GM23338 (cell line): ENCODE measurements at regions not wholly inside any gene's neighbourhood (a gene's known extent, or its start where the extent isn't known, plus 50 kb on each side); places are given as distances from the start of the nearest gene placed in this dataset.

Source experiments
- ATAC-seq: fragments of 200-7000 bp; cut with Tn5 transposase; 3 replicates; pipeline ENCODE4 v1.9.1; 2020
- DNase-seq: peaks from one replicate; pipeline ENCODE4 v3.0.0-alpha.2; 2015; ENCODE audit warnings: low spot score
- H2AFZ ChIP-seq: fragments of 200-600 bp; sonication (generic); 2 replicates; pipeline ENCODE4 v1.8.0; 2016; ENCODE audit warnings: antibody characterized with exemption, mild to moderate bottlenecking, moderate library complexity
- H3F3A ChIP-seq: fragments of 200-600 bp; sonication (generic); replicated peaks from 2 replicates; pipeline ENCODE4 v1.8.0; 2017; ENCODE audit warnings: antibody characterized with exemption, mixed run types, low read depth
- H3K27ac ChIP-seq: fragments of 200-600 bp; sonication (generic); 2 replicates; pipeline ENCODE4 v1.6.1; 2016; ENCODE audit warnings: low read depth
- H3K27me3 ChIP-seq: fragments of 200-600 bp; sonication (generic); 2 replicates; pipeline ENCODE4 v1.8.0; 2016; ENCODE audit warnings: mild to moderate bottlenecking, mixed run types, moderate library complexity; ENCODE audit not compliant: insufficient read depth
- H3K36me3 ChIP-seq: fragments of 200-600 bp; sonication (generic); 2 replicates; pipeline ENCODE4 v1.8.0; 2016; ENCODE audit warnings: mild to moderate bottlenecking; ENCODE audit not compliant: insufficient read depth
- H3K4me1 ChIP-seq: fragments of 200-600 bp; sonication (generic); 2 replicates; pipeline ENCODE4 v1.8.0; 2016; ENCODE audit warnings: mild to moderate bottlenecking, moderate library complexity; ENCODE audit not compliant: insufficient read depth
- H3K4me2 ChIP-seq: fragments of 200-600 bp; sonication (generic); 2 replicates; pipeline ENCODE4 v1.7.1; 2017; ENCODE audit warnings: mixed run types
- H3K4me3 ChIP-seq: fragments of 200-600 bp; sonication (generic); 2 replicates; pipeline ENCODE4 v1.6.1; 2016; ENCODE audit warnings: mixed run types
- H3K79me2 ChIP-seq: fragments of 200-600 bp; sonication (generic); replicated peaks from 2 replicates; pipeline ENCODE4 v1.8.0; 2017; ENCODE audit warnings: mild to moderate bottlenecking; ENCODE audit not compliant: insufficient read depth
- H3K9me2 ChIP-seq: fragments of 200-600 bp; sonication (generic); 2 replicates; pipeline ENCODE4 v1.8.0; 2017; ENCODE audit not compliant: insufficient read depth
- H4K20me1 ChIP-seq: fragments of 200-600 bp; sonication (generic); replicated peaks from 2 replicates; pipeline ENCODE4 v1.8.0; 2017; ENCODE audit warnings: mild to moderate bottlenecking; ENCODE audit not compliant: insufficient read depth
- H3K27ac Mint-ChIP-seq: 2 replicates; pipeline ENCODE4 v1.8.0; 2020; ENCODE audit warnings: inconsistent platforms, mild to moderate bottlenecking, moderate library complexity, mixed read lengths
- H3K27me3 Mint-ChIP-seq: 3 replicates; pipeline ENCODE4 v1.8.0; 2022; ENCODE audit warnings: low read depth, mild to moderate bottlenecking, moderate library complexity, mixed read lengths, inconsistent platforms; ENCODE audit not compliant: insufficient read depth, poor library complexity
- H3K36me3 Mint-ChIP-seq: 3 replicates; pipeline ENCODE4 v1.8.0; 2021; ENCODE audit warnings: low read depth, mild to moderate bottlenecking, inconsistent platforms, moderate library complexity, mixed read lengths
- H3K4me1 Mint-ChIP-seq: 3 replicates; pipeline ENCODE4 v1.8.0; 2020; ENCODE audit warnings: mild to moderate bottlenecking, inconsistent platforms, mixed read lengths
- H3K4me3 Mint-ChIP-seq: 3 replicates; pipeline ENCODE4 v1.8.0; 2021; ENCODE audit warnings: moderate library complexity, mild to moderate bottlenecking, inconsistent platforms, mixed read lengths
- H3K9me3 Mint-ChIP-seq: 3 replicates; pipeline ENCODE4 v1.8.0; 2020; ENCODE audit warnings: moderate library complexity, mild to moderate bottlenecking, inconsistent platforms, mixed read lengths
- CREB1 ChIP-seq: fragments of 250-450 bp; sonication (Bioruptor Pico); IDR thresholded peaks from 2 replicates; pipeline ENCODE4 v1.5.0; 2020; ENCODE audit warnings: low read depth, mild to moderate bottlenecking, moderate library complexity
- EZH2 ChIP-seq: fragments of 200-600 bp; sonication (generic); IDR thresholded peaks from one replicate; pipeline ENCODE4 v1.8.0; 2017; ENCODE audit warnings: antibody characterized with exemption, mild to moderate bottlenecking, low read depth; ENCODE audit not compliant: unreplicated experiment
- EZH2phosphoT487 ChIP-seq: fragments of 200-600 bp; sonication (generic); IDR thresholded peaks from one replicate; pipeline ENCODE4 v1.8.1; 2018; ENCODE audit warnings: antibody characterized with exemption; ENCODE audit not compliant: unreplicated experiment
- STAT1 ChIP-seq: IDR thresholded peaks from one replicate; pipeline ENCODE4 v1.6.1; 2016; ENCODE audit warnings: antibody characterized with exemption; ENCODE audit not compliant: unreplicated experiment
- TF ChIP-seq, protein P1 (sequence below): fragments of 250-450 bp; sonication (Bioruptor Pico); IDR thresholded peaks from 2 replicates; pipeline ENCODE4 v1.5.0; 2020; ENCODE audit warnings: mild to moderate bottlenecking, moderate library complexity
- TF ChIP-seq, protein P2 (sequence below), 2 experiments: fragments of 200-600 bp in 1 of 2; sonication (generic) in 1 of 2; conservative IDR thresholded peaks; 2 replicates each; pipeline versions ENCODE4 v1.5.1 to v1.6.1; 2016 to 2017; ENCODE audit warnings: antibody characterized with exemption in 2 of 2, low read depth in 2 of 2, mild to moderate bottlenecking in 2 of 2, moderate library complexity in 1 of 2
- TF ChIP-seq, protein P3 (sequence below): IDR thresholded peaks from 2 replicates; pipeline ENCODE4 v1.6.1; 2016; ENCODE audit warnings: antibody characterized with exemption
- TF ChIP-seq, protein P4 (sequence below): IDR thresholded peaks from one replicate; pipeline ENCODE4 v1.6.1; 2018; ENCODE audit warnings: antibody characterized with exemption; ENCODE audit not compliant: unreplicated experiment

DNA sequence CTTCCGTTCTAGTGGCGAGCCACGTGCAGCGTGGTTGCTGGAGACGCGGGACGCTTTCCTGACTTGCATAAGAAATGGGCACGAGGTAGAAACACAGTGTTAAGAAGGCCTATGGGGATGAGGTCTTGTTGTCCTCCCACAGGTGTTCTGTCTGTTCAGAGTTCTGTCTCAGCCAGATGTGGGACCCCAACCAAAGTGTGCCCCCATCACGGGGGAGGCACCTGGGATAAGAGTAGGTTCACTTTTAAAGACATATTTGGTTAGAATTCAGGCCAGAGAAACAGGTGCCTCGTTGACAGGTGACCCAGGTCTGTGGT, 56.0 kb upstream of the PITRM1 start (continued):
- TF ChIP-seq, protein P1, sequence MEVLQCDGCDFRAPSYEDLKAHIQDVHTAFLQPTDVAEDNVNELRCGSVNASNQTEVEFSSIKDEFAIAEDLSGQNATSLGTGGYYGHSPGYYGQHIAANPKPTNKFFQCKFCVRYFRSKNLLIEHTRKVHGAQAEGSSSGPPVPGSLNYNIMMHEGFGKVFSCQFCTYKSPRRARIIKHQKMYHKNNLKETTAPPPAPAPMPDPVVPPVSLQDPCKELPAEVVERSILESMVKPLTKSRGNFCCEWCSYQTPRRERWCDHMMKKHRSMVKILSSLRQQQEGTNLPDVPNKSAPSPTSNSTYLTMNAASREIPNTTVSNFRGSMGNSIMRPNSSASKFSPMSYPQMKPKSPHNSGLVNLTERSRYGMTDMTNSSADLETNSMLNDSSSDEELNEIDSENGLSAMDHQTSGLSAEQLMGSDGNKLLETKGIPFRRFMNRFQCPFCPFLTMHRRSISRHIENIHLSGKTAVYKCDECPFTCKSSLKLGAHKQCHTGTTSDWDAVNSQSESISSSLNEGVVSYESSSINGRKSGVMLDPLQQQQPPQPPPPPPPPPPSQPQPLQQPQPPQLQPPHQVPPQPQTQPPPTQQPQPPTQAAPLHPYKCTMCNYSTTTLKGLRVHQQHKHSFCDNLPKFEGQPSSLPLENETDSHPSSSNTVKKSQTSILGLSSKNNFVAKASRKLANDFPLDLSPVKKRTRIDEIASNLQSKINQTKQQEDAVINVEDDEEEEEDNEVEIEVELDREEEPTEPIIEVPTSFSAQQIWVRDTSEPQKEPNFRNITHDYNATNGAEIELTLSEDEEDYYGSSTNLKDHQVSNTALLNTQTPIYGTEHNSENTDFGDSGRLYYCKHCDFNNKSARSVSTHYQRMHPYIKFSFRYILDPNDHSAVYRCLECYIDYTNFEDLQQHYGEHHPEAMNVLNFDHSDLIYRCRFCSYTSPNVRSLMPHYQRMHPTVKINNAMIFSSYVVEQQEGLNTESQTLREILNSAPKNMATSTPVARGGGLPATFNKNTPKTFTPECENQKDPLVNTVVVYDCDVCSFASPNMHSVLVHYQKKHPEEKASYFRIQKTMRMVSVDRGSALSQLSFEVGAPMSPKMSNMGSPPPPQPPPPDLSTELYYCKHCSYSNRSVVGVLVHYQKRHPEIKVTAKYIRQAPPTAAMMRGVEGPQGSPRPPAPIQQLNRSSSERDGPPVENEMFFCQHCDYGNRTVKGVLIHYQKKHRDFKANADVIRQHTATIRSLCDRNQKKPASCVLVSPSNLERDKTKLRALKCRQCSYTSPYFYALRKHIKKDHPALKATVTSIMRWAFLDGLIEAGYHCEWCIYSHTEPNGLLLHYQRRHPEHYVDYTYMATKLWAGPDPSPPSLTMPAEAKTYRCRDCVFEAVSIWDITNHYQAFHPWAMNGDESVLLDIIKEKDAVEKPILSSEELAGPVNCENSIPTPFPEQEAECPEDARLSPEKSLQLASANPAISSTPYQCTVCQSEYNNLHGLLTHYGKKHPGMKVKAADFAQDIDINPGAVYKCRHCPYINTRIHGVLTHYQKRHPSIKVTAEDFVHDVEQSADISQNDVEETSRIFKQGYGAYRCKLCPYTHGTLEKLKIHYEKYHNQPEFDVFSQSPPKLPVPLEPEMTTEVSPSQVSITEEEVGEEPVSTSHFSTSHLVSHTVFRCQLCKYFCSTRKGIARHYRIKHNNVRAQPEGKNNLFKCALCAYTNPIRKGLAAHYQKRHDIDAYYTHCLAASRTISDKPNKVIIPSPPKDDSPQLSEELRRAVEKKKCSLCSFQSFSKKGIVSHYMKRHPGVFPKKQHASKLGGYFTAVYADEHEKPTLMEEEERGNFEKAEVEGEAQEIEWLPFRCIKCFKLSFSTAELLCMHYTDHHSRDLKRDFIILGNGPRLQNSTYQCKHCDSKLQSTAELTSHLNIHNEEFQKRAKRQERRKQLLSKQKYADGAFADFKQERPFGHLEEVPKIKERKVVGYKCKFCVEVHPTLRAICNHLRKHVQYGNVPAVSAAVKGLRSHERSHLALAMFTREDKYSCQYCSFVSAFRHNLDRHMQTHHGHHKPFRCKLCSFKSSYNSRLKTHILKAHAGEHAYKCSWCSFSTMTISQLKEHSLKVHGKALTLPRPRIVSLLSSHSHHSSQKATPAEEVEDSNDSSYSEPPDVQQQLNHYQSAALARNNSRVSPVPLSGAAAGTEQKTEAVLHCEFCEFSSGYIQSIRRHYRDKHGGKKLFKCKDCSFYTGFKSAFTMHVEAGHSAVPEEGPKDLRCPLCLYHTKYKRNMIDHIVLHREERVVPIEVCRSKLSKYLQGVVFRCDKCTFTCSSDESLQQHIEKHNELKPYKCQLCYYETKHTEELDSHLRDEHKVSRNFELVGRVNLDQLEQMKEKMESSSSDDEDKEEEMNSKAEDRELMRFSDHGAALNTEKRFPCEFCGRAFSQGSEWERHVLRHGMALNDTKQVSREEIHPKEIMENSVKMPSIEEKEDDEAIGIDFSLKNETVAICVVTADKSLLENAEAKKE (CRISPR knock-in tag), result no peak

DNA sequence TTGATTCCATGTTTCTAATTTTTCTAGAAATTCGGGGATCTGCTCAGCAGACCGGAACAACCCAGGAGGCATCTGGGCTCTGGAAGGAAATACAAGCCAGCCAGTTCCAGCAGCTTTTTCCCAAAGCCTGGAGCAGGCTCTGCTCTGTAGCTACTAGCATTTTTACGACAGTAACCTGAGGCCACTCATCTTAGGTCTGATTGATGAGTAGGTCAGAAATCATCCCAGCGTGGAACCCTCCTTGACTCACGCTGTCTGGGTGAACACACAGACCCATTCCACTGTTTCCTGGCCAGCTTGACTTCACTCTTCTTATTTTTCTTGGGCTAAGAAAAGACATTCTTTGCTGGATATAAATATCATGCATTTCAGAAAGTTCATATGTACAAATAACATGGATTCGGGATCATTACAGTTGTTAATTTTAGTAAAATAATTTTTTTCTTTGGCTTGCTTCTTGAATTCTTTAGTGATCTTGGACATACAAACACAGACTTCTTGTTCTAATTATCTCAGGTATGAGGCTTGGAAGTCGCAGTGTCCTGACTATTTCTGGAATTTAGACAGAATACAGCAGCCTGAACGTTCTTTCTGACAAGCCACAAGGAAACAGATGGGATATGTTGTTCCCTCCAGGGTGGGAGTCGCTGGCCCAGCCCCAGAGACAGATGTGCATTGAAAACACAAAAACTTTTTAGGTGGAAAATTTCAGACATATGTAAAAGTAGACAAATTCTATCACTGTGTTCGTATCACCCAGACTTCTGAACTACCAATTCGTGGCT, 54.6 kb upstream of the PITRM1 start:
- Mint-ChIP-seq H3K4me1 (0 out of 3 replicates have a peak, but pooled peaks cover 2% of the 10 kb centered on the region), H3K27me3 (no peaks in the 10 kb centered on the region), H3K9me3 (no peaks in the 10 kb centered on the region), H3K27ac (no peak overlapping the region), H3K4me3 (no peak overlapping the region), H3K36me3 (no peaks in the 10 kb centered on the region)
- Histone ChIP-seq H3K27ac (no peak overlapping the region), H2AFZ (no peak overlapping the region), H3K4me1 (no peaks in the 10 kb centered on the region), H4K20me1 (no peaks in the 10 kb centered on the region), H3K4me3 (no peak overlapping the region), H3K9me2 (peaks cover 9% of the 10 kb centered on the region), H3K36me3 (no peaks in the 10 kb centered on the region), H3K79me2 (no peaks in the 10 kb centered on the region), H3K4me2 (no peak overlapping the region), H3F3A (no peaks in the 10 kb centered on the region), H3K27me3 (no peaks in the 10 kb centered on the region)
- no peak for ATAC-seq
- DNase-seq, result no peak
- TF ChIP-seq, protein P2, sequence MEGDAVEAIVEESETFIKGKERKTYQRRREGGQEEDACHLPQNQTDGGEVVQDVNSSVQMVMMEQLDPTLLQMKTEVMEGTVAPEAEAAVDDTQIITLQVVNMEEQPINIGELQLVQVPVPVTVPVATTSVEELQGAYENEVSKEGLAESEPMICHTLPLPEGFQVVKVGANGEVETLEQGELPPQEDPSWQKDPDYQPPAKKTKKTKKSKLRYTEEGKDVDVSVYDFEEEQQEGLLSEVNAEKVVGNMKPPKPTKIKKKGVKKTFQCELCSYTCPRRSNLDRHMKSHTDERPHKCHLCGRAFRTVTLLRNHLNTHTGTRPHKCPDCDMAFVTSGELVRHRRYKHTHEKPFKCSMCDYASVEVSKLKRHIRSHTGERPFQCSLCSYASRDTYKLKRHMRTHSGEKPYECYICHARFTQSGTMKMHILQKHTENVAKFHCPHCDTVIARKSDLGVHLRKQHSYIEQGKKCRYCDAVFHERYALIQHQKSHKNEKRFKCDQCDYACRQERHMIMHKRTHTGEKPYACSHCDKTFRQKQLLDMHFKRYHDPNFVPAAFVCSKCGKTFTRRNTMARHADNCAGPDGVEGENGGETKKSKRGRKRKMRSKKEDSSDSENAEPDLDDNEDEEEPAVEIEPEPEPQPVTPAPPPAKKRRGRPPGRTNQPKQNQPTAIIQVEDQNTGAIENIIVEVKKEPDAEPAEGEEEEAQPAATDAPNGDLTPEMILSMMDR (conservative IDR thresholded peaks at IDR 0.05; ENCODE audit: low read depth in 2 of 2), result no peak
- TF ChIP-seq, protein P3, sequence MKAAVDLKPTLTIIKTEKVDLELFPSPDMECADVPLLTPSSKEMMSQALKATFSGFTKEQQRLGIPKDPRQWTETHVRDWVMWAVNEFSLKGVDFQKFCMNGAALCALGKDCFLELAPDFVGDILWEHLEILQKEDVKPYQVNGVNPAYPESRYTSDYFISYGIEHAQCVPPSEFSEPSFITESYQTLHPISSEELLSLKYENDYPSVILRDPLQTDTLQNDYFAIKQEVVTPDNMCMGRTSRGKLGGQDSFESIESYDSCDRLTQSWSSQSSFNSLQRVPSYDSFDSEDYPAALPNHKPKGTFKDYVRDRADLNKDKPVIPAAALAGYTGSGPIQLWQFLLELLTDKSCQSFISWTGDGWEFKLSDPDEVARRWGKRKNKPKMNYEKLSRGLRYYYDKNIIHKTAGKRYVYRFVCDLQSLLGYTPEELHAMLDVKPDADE, result no peak
- no peak for TF ChIP-seq CREB1
- TF ChIP-seq, protein P4, sequence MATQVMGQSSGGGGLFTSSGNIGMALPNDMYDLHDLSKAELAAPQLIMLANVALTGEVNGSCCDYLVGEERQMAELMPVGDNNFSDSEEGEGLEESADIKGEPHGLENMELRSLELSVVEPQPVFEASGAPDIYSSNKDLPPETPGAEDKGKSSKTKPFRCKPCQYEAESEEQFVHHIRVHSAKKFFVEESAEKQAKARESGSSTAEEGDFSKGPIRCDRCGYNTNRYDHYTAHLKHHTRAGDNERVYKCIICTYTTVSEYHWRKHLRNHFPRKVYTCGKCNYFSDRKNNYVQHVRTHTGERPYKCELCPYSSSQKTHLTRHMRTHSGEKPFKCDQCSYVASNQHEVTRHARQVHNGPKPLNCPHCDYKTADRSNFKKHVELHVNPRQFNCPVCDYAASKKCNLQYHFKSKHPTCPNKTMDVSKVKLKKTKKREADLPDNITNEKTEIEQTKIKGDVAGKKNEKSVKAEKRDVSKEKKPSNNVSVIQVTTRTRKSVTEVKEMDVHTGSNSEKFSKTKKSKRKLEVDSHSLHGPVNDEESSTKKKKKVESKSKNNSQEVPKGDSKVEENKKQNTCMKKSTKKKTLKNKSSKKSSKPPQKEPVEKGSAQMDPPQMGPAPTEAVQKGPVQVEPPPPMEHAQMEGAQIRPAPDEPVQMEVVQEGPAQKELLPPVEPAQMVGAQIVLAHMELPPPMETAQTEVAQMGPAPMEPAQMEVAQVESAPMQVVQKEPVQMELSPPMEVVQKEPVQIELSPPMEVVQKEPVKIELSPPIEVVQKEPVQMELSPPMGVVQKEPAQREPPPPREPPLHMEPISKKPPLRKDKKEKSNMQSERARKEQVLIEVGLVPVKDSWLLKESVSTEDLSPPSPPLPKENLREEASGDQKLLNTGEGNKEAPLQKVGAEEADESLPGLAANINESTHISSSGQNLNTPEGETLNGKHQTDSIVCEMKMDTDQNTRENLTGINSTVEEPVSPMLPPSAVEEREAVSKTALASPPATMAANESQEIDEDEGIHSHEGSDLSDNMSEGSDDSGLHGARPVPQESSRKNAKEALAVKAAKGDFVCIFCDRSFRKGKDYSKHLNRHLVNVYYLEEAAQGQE, result no peak
- TF ChIP-seq STAT1, result no peak
- no peak for TF ChIP-seq EZH2
- no peak for TF ChIP-seq EZH2phosphoT487
